ENCODE measurements at regions not wholly inside any gene's neighbourhood (a gene's known extent, or its start where the extent isn't known, plus 50 kb on each side); places are given as distances from the start of the nearest gene placed in this dataset.

DNA sequence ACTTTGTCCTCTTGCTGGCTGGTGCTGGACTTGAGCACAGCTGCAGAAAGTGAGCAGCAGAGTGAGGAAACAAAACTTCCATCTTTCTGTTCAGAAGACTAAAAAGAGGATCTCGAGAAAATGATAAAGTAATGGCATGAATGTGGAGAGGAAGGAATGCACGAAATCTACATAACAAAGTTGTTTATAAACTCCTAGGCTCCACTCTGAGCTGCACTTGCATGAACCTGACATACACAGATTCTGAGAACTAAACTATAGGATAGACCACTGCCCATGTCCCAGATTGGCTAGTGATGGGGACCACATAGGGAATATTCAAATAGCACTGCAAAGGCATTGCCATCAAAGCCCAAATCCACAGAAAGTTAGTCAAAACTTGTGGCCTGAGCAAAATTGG, 121.1 kb upstream of the MON1B start:
- H3K4me3 ChIP-seq (ENCODE audit: low read depth, low read length) = no peak overlapping the region
- TF ChIP-seq, protein P1, sequence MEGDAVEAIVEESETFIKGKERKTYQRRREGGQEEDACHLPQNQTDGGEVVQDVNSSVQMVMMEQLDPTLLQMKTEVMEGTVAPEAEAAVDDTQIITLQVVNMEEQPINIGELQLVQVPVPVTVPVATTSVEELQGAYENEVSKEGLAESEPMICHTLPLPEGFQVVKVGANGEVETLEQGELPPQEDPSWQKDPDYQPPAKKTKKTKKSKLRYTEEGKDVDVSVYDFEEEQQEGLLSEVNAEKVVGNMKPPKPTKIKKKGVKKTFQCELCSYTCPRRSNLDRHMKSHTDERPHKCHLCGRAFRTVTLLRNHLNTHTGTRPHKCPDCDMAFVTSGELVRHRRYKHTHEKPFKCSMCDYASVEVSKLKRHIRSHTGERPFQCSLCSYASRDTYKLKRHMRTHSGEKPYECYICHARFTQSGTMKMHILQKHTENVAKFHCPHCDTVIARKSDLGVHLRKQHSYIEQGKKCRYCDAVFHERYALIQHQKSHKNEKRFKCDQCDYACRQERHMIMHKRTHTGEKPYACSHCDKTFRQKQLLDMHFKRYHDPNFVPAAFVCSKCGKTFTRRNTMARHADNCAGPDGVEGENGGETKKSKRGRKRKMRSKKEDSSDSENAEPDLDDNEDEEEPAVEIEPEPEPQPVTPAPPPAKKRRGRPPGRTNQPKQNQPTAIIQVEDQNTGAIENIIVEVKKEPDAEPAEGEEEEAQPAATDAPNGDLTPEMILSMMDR (IDR thresholded peaks at IDR 0.05; ENCODE audit: insufficient read depth, low read depth, low read length, missing control alignments) = no peak
- no peak for DNase-seq (ENCODE audit: low read depth)

GRCh38 chr16:77070683-77071082, 120.3 kb upstream of the MON1B start:
- no peak for DNase-seq (ENCODE audit: low read depth)
- TF ChIP-seq, protein P1 (IDR thresholded peaks at IDR 0.05; ENCODE audit: insufficient read depth, low read depth, low read length, missing control alignments) = no peak
- H3K4me3 ChIP-seq (ENCODE audit: low read depth, low read length) = no peak overlapping the region

DNA sequence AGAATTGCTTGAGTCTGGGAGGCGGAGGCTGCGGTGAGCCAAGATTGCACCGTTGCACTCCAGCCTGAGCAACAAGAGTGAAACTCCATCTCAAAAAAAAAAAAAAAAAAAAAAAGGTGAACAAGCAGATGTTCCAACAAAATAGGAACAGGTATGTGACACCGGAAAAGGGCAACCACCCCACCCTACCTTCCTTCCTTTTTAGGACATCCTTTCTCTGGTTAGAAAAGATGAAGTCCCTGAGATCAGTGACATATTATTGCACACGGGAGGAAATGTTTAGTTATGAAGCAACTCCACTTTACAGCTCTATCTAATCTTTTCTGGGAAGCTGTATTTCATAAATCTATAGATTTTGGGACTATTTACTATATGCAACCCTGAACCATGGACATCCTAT, 114.2 kb upstream of the MON1B start:
- no peak overlapping the region for H3K4me3 ChIP-seq (ENCODE audit: low read depth, low read length)
- TF ChIP-seq, protein P1 (IDR thresholded peaks at IDR 0.05; ENCODE audit: insufficient read depth, low read depth, low read length, missing control alignments) = no peak
- DNase-seq (ENCODE audit: low read depth) = no peak

GRCh38 chr16:77077256-77077922, 113.6 kb upstream of the MON1B start:
- DNase-seq (ENCODE audit: low read depth) = no peak
- TF ChIP-seq, protein P1 (IDR thresholded peaks at IDR 0.05; ENCODE audit: insufficient read depth, low read depth, low read length, missing control alignments) = no peak
- no peak overlapping the region for H3K4me3 ChIP-seq (ENCODE audit: low read depth, low read length)

- TF ChIP-seq, protein P1 (IDR thresholded peaks at IDR 0.05; ENCODE audit: insufficient read depth, low read depth, low read length, missing control alignments) = no peak
- DNase-seq (ENCODE audit: low read depth) = no peak
- H3K4me3 ChIP-seq (ENCODE audit: low read depth, low read length) = no peak overlapping the region
Observed at GRCh38 chr16:77085981-77086380, 105.0 kb upstream of the MON1B start.

DNA sequence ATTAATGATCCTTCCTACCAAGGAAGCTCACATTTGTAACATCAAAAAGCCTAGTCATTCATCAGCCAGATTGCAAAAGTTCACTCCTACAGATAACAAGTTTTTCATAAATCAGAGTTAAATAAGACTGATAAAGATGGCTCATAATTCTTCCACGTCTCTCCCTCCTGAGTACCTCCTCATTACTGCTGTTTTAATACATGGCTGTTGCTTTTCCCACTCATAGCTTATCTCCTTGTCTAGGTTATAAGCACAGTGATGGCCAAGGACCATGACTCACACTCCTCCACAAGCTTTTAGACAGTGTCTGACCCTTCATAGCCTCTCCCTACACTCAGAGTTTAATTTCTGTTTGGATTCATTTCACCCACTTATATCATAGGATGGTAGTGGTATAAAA, 100.9 kb upstream of the MON1B start:
- no peak for DNase-seq (ENCODE audit: low read depth)
- no peak overlapping the region for H3K4me3 ChIP-seq (ENCODE audit: low read depth, low read length)
- TF ChIP-seq, protein P1 (IDR thresholded peaks at IDR 0.05; ENCODE audit: insufficient read depth, low read depth, low read length, missing control alignments) = no peak

DNA sequence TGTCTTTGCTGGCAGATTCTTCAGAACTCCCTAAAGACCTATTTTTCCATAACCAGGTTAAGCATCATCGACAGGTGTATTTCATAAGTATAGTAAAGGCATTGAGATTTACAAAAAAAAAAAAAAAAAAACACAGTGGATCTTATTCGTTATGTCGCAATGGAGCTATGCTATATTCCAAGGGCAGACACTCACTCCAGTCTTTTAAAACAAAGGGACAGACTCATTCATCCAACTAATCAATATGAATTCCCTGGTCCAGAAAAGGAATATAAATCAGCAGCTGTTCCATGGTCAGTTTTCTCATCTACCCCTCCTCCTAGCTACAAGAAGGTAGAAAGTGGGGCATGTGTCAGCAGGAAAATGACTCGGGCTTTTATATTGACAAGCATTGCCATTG, 97.7 kb upstream of the MON1B start:
- TF ChIP-seq, protein P1 (IDR thresholded peaks at IDR 0.05; ENCODE audit: insufficient read depth, low read depth, low read length, missing control alignments) = no peak
- DNase-seq (ENCODE audit: low read depth) = no peak
- no peak overlapping the region for H3K4me3 ChIP-seq (ENCODE audit: low read depth, low read length)
